K562 (cell line): ENCODE measurements at regions not wholly inside any gene's neighbourhood (a gene's known extent, or its start where the extent isn't known, plus 50 kb on each side); places are given as distances from the start of the nearest gene placed in this dataset.

Experiments used
- NR2C1 ChIP-seq, 2 experiments: fragments of 450-650 bp; IDR thresholded peaks; 2 replicates each; pipeline ENCODE4 v1.6.1; 2017; ENCODE audit warnings: mild to moderate bottlenecking in 2 of 2, antibody characterized with exemption in 1 of 2, inconsistent platforms in 1 of 2, missing compliant biosample characterization in 1 of 2, missing genetic modification characterization in 1 of 2
- POLR2A ChIP-seq: fragments of 450-650 bp; conservative IDR thresholded peaks from 2 replicates; pipeline ENCODE4 v1.6.1; 2016
- RBM15 ChIP-seq: fragments of 200-400 bp; formaldehyde crosslinking; IDR thresholded peaks from 2 replicates; pipeline ENCODE4 v1.6.1; 2018; ENCODE audit warnings: mild to moderate bottlenecking, low read length, moderate library complexity; ENCODE audit not compliant: insufficient read depth
- RFX5 ChIP-seq: IDR thresholded peaks from 2 replicates; pipeline ENCODE4 v1.6.1; 2011; ENCODE audit warnings: low read depth, mild to moderate bottlenecking, improper control_type of control experiment, low read length
- RNF2 ChIP-seq: sonication (generic); IDR thresholded peaks from 2 replicates; pipeline ENCODE4 v1.6.1; 2016
- SETDB1 ChIP-seq: IDR thresholded peaks from one replicate; pipeline ENCODE4 v1.6.1; 2012; ENCODE audit warnings: low read length, control low read depth, inconsistent platforms
- TRIM28 ChIP-seq: fragments of 450-650 bp; IDR thresholded peaks from 2 replicates; pipeline ENCODE4 v1.6.1; 2017
- ZNF586 ChIP-seq: fragments of 450-650 bp; formaldehyde crosslinking; conservative IDR thresholded peaks from 2 replicates; pipeline ENCODE4 v1.4.0; 2020; ENCODE audit warnings: mild to moderate bottlenecking, moderate library complexity
- TF ChIP-seq, protein P1 (sequence below), 2 experiments: fragments of 450-650 bp; formaldehyde crosslinking in 1 of 2; IDR thresholded peaks; 2 replicates each; pipeline versions ENCODE4 v1.4.0 to v1.6.1; 2014 to 2020; ENCODE audit warnings: mild to moderate bottlenecking in 2 of 2, borderline replicate concordance in 1 of 2, low read depth in 1 of 2
- TF ChIP-seq, protein P2 (sequence below): fragments of 450-650 bp; IDR thresholded peaks from 2 replicates; pipeline ENCODE4 v1.6.1; 2016
- TF ChIP-seq, protein P3 (sequence below), 3 experiments: IDR thresholded peaks in 2 of 3; conservative IDR thresholded peaks in 1 of 3; 2 replicates each; pipeline ENCODE4 v1.5.1; 2011 to 2012; ENCODE audit warnings: low read length in 3 of 3, mild to moderate bottlenecking in 3 of 3, control low read depth in 2 of 3, improper control_type of control experiment in 1 of 3, inconsistent platforms in 1 of 3, low read depth in 1 of 3, mixed read lengths in 1 of 3, moderate library complexity in 1 of 3; ENCODE audit not compliant: insufficient read depth in 2 of 3
- TF ChIP-seq, protein P4 (sequence below): conservative IDR thresholded peaks from 2 replicates; pipeline ENCODE4 v1.6.1; 2011; ENCODE audit warnings: low read depth, mild to moderate bottlenecking, low read length; ENCODE audit not compliant: control insufficient read depth

DNA sequence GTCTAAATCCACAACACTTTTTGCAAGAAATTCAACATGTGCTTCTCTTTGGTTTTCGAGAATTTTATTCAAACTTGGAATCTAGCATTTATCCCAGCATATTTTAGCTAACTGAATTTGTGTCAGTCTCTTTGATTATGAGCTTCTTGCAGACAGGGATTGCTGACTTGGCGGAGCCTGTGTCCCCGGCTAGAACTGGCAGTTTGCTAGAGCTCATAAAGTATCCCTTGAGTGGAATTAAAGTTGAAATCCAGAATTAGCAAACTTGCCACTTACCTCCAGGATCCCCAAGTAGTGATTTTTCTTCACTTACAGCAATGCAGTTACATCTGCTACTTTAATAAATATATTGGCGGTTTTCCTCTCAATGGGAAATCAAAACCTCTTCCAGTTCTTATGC is 306.9 kb downstream of the AACS start:
- TF ChIP-seq POLR2A (no peak), SETDB1 (no peak), RNF2 (no peak), ZNF586 (CRISPR knock-in tag) (no peak), RFX5 (no peak), RBM15 (no peak), NR2C1 (IDR thresholded peaks at IDR 0.05) (no peak), NR2C1 (tag; IDR thresholded peaks at IDR 0.05) (no peak), TRIM28 (no peak)
- TF ChIP-seq, protein P1, sequence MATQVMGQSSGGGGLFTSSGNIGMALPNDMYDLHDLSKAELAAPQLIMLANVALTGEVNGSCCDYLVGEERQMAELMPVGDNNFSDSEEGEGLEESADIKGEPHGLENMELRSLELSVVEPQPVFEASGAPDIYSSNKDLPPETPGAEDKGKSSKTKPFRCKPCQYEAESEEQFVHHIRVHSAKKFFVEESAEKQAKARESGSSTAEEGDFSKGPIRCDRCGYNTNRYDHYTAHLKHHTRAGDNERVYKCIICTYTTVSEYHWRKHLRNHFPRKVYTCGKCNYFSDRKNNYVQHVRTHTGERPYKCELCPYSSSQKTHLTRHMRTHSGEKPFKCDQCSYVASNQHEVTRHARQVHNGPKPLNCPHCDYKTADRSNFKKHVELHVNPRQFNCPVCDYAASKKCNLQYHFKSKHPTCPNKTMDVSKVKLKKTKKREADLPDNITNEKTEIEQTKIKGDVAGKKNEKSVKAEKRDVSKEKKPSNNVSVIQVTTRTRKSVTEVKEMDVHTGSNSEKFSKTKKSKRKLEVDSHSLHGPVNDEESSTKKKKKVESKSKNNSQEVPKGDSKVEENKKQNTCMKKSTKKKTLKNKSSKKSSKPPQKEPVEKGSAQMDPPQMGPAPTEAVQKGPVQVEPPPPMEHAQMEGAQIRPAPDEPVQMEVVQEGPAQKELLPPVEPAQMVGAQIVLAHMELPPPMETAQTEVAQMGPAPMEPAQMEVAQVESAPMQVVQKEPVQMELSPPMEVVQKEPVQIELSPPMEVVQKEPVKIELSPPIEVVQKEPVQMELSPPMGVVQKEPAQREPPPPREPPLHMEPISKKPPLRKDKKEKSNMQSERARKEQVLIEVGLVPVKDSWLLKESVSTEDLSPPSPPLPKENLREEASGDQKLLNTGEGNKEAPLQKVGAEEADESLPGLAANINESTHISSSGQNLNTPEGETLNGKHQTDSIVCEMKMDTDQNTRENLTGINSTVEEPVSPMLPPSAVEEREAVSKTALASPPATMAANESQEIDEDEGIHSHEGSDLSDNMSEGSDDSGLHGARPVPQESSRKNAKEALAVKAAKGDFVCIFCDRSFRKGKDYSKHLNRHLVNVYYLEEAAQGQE (IDR thresholded peaks at IDR 0.05; ENCODE audit: borderline replicate concordance), result no peak
- TF ChIP-seq, protein P1 (CRISPR knock-in tag; IDR thresholded peaks at IDR 0.05; ENCODE audit: low read depth), result no peak
- TF ChIP-seq, protein P2, sequence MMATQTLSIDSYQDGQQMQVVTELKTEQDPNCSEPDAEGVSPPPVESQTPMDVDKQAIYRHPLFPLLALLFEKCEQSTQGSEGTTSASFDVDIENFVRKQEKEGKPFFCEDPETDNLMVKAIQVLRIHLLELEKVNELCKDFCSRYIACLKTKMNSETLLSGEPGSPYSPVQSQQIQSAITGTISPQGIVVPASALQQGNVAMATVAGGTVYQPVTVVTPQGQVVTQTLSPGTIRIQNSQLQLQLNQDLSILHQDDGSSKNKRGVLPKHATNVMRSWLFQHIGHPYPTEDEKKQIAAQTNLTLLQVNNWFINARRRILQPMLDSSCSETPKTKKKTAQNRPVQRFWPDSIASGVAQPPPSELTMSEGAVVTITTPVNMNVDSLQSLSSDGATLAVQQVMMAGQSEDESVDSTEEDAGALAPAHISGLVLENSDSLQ, result no peak
- TF ChIP-seq, protein P3, sequence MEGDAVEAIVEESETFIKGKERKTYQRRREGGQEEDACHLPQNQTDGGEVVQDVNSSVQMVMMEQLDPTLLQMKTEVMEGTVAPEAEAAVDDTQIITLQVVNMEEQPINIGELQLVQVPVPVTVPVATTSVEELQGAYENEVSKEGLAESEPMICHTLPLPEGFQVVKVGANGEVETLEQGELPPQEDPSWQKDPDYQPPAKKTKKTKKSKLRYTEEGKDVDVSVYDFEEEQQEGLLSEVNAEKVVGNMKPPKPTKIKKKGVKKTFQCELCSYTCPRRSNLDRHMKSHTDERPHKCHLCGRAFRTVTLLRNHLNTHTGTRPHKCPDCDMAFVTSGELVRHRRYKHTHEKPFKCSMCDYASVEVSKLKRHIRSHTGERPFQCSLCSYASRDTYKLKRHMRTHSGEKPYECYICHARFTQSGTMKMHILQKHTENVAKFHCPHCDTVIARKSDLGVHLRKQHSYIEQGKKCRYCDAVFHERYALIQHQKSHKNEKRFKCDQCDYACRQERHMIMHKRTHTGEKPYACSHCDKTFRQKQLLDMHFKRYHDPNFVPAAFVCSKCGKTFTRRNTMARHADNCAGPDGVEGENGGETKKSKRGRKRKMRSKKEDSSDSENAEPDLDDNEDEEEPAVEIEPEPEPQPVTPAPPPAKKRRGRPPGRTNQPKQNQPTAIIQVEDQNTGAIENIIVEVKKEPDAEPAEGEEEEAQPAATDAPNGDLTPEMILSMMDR (IDR thresholded peaks at IDR 0.05 in 2 of 3, conservative IDR thresholded peaks at IDR 0.05 in 1 of 3; ENCODE audit: insufficient read depth in 2 of 3, low read depth in 1 of 3, low read length in 3 of 3), result no peak
- TF ChIP-seq, protein P4, sequence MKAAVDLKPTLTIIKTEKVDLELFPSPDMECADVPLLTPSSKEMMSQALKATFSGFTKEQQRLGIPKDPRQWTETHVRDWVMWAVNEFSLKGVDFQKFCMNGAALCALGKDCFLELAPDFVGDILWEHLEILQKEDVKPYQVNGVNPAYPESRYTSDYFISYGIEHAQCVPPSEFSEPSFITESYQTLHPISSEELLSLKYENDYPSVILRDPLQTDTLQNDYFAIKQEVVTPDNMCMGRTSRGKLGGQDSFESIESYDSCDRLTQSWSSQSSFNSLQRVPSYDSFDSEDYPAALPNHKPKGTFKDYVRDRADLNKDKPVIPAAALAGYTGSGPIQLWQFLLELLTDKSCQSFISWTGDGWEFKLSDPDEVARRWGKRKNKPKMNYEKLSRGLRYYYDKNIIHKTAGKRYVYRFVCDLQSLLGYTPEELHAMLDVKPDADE, result no peak
